ENCODE measurements at regions not wholly inside any gene's neighbourhood (a gene's known extent, or its start where the extent isn't known, plus 50 kb on each side); places are given as distances from the start of the nearest gene placed in this dataset.

DNA sequence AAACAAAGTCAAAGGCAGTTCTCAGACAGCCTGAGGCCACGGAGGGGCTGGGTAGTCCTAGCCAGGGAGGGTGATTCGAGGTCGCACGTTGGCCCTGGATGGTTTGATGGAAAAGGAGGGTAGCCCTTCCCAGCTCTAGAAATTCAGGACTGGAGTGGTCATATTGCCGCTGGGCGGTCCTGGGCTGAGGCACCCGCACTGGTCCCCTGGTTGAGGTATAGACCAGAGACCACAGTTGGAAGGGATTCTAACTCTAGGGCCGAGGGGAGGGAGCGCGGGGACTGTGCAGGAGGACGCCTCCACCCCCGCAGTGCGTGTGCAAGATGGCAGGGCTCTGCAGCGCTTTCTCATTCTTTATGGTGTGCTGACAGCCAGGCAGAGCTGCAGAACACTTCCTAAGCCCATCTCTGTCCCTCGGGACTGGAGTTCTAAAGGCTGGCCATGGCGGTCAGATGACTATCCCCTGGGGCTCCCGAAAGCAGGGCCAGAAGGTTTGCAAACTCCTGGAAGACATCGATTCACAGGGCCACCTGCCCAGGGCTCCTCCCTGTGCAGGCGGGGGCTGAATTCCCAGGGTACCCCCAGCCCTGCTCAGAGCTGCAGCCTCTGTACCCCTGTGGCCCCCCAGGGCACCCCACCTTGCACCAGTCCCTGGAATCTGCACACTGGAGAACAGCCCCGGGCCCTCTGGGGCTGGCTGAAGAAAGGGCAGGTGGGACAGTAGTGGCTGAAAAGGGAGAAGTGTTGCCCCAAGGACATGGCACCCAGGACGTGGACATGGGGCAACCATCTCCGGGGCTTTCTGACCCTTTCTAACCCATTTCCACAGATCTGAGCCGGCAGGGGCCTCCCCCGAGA lies 51.0 kb upstream of the ELN start:
- no peaks in the 10 kb centered on the region for H3K9me3 ChIP-seq
- no peak overlapping the region for H3K27ac ChIP-seq (replicated peaks in 1 of 4)
- no peak for DNase-seq (ENCODE audit: extremely low spot score)
- TF ChIP-seq EP300 (IDR thresholded peaks at IDR 0.05) (no peak), POLR2AphosphoS5 (IDR thresholded peaks at IDR 0.05) (no peak), POLR2A (IDR thresholded peaks at IDR 0.05; ENCODE audit: low read depth) (no peak)
- TF ChIP-seq, protein P1, sequence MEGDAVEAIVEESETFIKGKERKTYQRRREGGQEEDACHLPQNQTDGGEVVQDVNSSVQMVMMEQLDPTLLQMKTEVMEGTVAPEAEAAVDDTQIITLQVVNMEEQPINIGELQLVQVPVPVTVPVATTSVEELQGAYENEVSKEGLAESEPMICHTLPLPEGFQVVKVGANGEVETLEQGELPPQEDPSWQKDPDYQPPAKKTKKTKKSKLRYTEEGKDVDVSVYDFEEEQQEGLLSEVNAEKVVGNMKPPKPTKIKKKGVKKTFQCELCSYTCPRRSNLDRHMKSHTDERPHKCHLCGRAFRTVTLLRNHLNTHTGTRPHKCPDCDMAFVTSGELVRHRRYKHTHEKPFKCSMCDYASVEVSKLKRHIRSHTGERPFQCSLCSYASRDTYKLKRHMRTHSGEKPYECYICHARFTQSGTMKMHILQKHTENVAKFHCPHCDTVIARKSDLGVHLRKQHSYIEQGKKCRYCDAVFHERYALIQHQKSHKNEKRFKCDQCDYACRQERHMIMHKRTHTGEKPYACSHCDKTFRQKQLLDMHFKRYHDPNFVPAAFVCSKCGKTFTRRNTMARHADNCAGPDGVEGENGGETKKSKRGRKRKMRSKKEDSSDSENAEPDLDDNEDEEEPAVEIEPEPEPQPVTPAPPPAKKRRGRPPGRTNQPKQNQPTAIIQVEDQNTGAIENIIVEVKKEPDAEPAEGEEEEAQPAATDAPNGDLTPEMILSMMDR (IDR thresholded peaks at IDR 0.05), result no peak
- H3K36me3 ChIP-seq, result no peaks in the 10 kb centered on the region
- intact Hi-C loops (cut with DNase I), result no loop called here
- WGBS, result 74% methylated on average over 12 of the region's 24 CpGs
- H3K27me3 ChIP-seq, result no peaks in the 10 kb centered on the region
- no peak overlapping the region for H3K4me3 ChIP-seq
- peaks cover 0 to 64% (median 51%) of the 10 kb centered on the region in 4 donors for H3K4me1 ChIP-seq

DNA sequence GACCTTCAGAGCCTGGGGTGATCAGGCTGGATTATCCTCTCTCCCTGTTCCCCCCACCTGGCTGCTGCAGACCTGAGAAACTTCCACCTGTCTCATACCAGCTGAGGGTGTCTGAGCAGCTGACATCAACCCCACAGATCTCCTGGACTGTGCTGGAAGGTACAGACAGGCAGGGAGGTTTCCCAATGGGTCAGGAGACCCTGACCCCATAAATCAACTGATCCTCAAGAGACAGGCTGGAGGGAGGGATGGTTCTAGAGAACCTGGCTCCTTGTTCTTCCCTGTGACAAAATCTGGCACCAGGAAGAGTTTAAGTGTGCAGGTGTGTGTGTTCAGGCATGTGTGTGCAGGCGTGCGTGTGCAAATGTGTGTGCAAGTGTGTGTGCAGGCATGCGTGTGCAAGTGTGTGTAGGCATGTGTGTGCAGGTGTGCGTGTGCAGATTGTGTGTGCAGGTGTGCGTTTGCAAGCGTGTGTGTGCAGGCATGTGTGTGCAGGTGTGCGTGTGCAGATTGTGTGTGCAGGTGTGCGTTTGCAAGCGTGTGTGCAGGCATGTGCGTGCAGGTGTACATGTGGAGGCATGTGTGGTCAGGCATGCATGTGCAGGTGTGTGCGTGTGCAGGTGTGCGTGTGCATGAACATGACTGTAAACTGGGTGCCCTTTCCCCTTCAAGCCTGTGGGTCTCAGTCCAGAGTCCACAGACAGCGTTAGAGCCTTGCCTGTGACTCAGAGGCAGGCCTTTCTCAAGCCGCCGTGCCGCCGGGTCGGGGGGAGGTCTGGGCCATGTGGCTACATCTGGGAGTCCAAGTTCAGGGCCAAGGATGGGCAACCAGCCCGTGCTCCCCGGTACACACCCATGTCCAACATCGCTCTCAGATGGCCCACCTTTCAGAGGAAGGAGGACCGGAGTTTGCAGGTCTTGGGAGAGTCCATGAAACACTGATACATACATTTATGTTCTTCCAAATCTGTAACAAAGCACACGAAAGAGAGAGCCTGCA lies 50.1 kb upstream of the ELN start:
- 75% methylated on average over 23 of the region's 23 CpGs for WGBS
- Histone ChIP-seq H3K27me3 (no peaks in the 10 kb centered on the region), H3K4me1 (peaks cover 0 to 64% (median 50%) of the 10 kb centered on the region in 4 donors), H3K9me3 (no peaks in the 10 kb centered on the region), H3K27ac (replicated peaks in 1 of 4) (no peak overlapping the region), H3K4me3 (no peak overlapping the region), H3K36me3 (no peaks in the 10 kb centered on the region)
- intact Hi-C loops (cut with DNase I), result no loop called here
- no peak for TF ChIP-seq POLR2A (IDR thresholded peaks at IDR 0.05; ENCODE audit: low read depth)
- no peak for TF ChIP-seq EP300 (IDR thresholded peaks at IDR 0.05)
- TF ChIP-seq, protein P1 (IDR thresholded peaks at IDR 0.05), result no peak
- DNase-seq (ENCODE audit: extremely low spot score), result peak; percentile 82
